Hippocampal formation (tissue), 2 donors: ENCODE measurements at regions not wholly inside any gene's neighbourhood (a gene's known extent, or its start where the extent isn't known, plus 50 kb on each side); places are given as distances from the start of the nearest gene placed in this dataset.

ENCODE experiments used
- DNase-seq, 2 donors: peaks; one replicate each; lab custom pipeline; 2025; lab: John Stamatoyannopoulos, UW

- DNase-seq: no peak
These were observed 228.9 kb downstream of the CTTN start for GRCh38 chr11:70627219-70627618.

GRCh38 chr11:70628176-70628854 lies 230.0 kb downstream of the CTTN start:
- DNase-seq: no peak

GRCh38 chr11:70628855-70629844 lies 230.8 kb downstream of the CTTN start:
- DNase-seq: peak in 1 of 2 donors; percentile 42

- DNase-seq: no peak
These were observed 231.7 kb downstream of the CTTN start for GRCh38 chr11:70630068-70630467.

GRCh38 chr11:70630816-70631623 lies 232.7 kb downstream of the CTTN start:
- no peak for DNase-seq

GRCh38 chr11:70631624-70632047 lies 233.3 kb downstream of the CTTN start:
- DNase-seq: no peak

- no peak for DNase-seq
These were observed 235.3 kb downstream of the CTTN start for GRCh38 chr11:70633610-70634009.

GRCh38 chr11:70636659-70637058 lies 238.3 kb downstream of the CTTN start:
- no peak for DNase-seq

GRCh38 chr11:70637186-70637800 lies 239.0 kb downstream of the CTTN start:
- no peak for DNase-seq

GRCh38 chr11:70637949-70638583 lies 239.7 kb downstream of the CTTN start:
- peak; percentile 37 to 78 for DNase-seq

- DNase-seq: no peak
These were observed 242.1 kb downstream of the CTTN start for GRCh38 chr11:70640408-70640807.

- no peak for DNase-seq
These were observed 243.0 kb downstream of the CTTN start for GRCh38 chr11:70641369-70641768.

GRCh38 chr11:70642266-70642665 lies 243.9 kb downstream of the CTTN start:
- no peak for DNase-seq

- no peak for DNase-seq
These were observed 245.3 kb downstream of the CTTN start for GRCh38 chr11:70643642-70644041.

GRCh38 chr11:70644343-70645060 lies 246.2 kb downstream of the CTTN start:
- DNase-seq: no peak

- no peak for DNase-seq
These were observed 247.2 kb downstream of the CTTN start for GRCh38 chr11:70645537-70645936.

GRCh38 chr11:70646272-70647049 lies 248.1 kb downstream of the CTTN start:
- DNase-seq: no peak

GRCh38 chr11:70647188-70648166 lies 249.1 kb downstream of the CTTN start:
- DNase-seq: no peak
